NCI-H2171 treated with DMSO at 0.1 percent for 48 hours (cell line): ENCODE measurements at regions not wholly inside any gene's neighbourhood (a gene's known extent, or its start where the extent isn't known, plus 50 kb on each side); places are given as distances from the start of the nearest gene placed in this dataset.
A peak's percentile ranks its signal among the peaks of the same experiment; 100 is the strongest.
"Not testable (repeated sequence)": the region's sequence is repeated elsewhere in the genome, so short reads cannot be mapped to it uniquely, and the experiment has no call there.

Experiments used
- DNase-seq: peaks from one replicate; lab custom pipeline; 2025; lab: John Stamatoyannopoulos, UW

- DNase-seq: no peak
Observed at GRCh38 chr2:47652061-47652690, 81.4 kb upstream of the KCNK12 start.

GRCh38 chr2:47651296-47651695 lies 80.5 kb upstream of the KCNK12 start:
- DNase-seq: no peak

- no peak for DNase-seq
Observed at GRCh38 chr2:47650001-47650535, 79.3 kb upstream of the KCNK12 start.

GRCh38 chr2:47645246-47645645 lies 74.5 kb upstream of the KCNK12 start:
- DNase-seq: peak; percentile 21

GRCh38 chr2:47644351-47644750 lies 73.6 kb upstream of the KCNK12 start:
- DNase-seq: no peak

GRCh38 chr2:47641366-47641765 lies 70.6 kb upstream of the KCNK12 start:
- DNase-seq: no peak

- DNase-seq: no peak
Observed at GRCh38 chr2:47640356-47640755, 69.6 kb upstream of the KCNK12 start.

- no peak for DNase-seq
Observed at GRCh38 chr2:47639467-47639866, 68.7 kb upstream of the KCNK12 start.

- no peak for DNase-seq
Observed at GRCh38 chr2:47638430-47638829, 67.6 kb upstream of the KCNK12 start.

- DNase-seq: no peak
Observed at GRCh38 chr2:47636596-47637264, 65.9 kb upstream of the KCNK12 start.

GRCh38 chr2:47636176-47636575 lies 65.4 kb upstream of the KCNK12 start:
- DNase-seq: no peak

GRCh38 chr2:47632754-47633153 lies 62.0 kb upstream of the KCNK12 start:
- DNase-seq: no peak

- DNase-seq: no peak
Observed at GRCh38 chr2:47631792-47632398, 61.1 kb upstream of the KCNK12 start.

- DNase-seq: no peak
Observed at GRCh38 chr2:47631306-47631705, 60.5 kb upstream of the KCNK12 start.

GRCh38 chr2:47629501-47630460 lies 59.0 kb upstream of the KCNK12 start:
- no peak for DNase-seq

GRCh38 chr2:47628904-47629303 lies 58.1 kb upstream of the KCNK12 start:
- DNase-seq: no peak

GRCh38 chr2:47626664-47627063 lies 55.9 kb upstream of the KCNK12 start:
- no peak for DNase-seq

- DNase-seq: not testable (repeated sequence)
Observed at GRCh38 chr2:47623140-47623539, 52.4 kb upstream of the KCNK12 start.

- no peak for DNase-seq
Observed at GRCh38 chr2:47620770-47621437, 50.1 kb upstream of the KCNK12 start.
